CD14-positive monocyte (primary cell): ENCODE measurements at regions not wholly inside any gene's neighbourhood (a gene's known extent, or its start where the extent isn't known, plus 50 kb on each side); places are given as distances from the start of the nearest gene placed in this dataset.

Experiments used
- DNase-seq, 3 donors: peaks; one replicate each; pipeline ENCODE4 v3.0.0-alpha.2; 2011 to 2022
- H2AFZ ChIP-seq: 2 replicates; pipeline ENCODE4 v1.6.0; 2012; ENCODE audit warnings: mild to moderate bottlenecking, low read depth, low read length, inconsistent platforms; ENCODE audit not compliant: insufficient read depth, poor library complexity, severe bottlenecking
- H3K27ac ChIP-seq, 2 donors: 1 replicate in 1 of 2; 2 replicates in 1 of 2; pipeline ENCODE4 v1.5.1; 2012 to 2013; ENCODE audit warnings: low read length in 2 of 2, control low read depth in 1 of 2, inconsistent platforms in 1 of 2, low read depth in 1 of 2, mild to moderate bottlenecking in 1 of 2
- H3K27me3 ChIP-seq, 2 donors: one replicate each; pipeline versions ENCODE4 v1.6.0 to v1.6.1; 2011 to 2013; ENCODE audit warnings: low read length in 2 of 2; ENCODE audit not compliant: control insufficient read depth in 2 of 2, insufficient read depth in 2 of 2
- H3K36me3 ChIP-seq, 2 donors: replicated peaks in 1 of 2; 1 replicate in 1 of 2; 2 replicates in 1 of 2; pipeline versions ENCODE4 v1.5.1 to v1.6.1; 2012 to 2013; ENCODE audit warnings: low read length in 2 of 2, control low read depth in 1 of 2, inconsistent platforms in 1 of 2, mild to moderate bottlenecking in 1 of 2; ENCODE audit not compliant: insufficient read depth in 2 of 2, control insufficient read depth in 1 of 2
- H3K4me1 ChIP-seq, 2 donors: 1 replicate in 1 of 2; 2 replicates in 1 of 2; pipeline versions ENCODE4 v1.5.1 to v1.6.1; 2012 to 2013; ENCODE audit warnings: low read length in 2 of 2, control low read depth in 1 of 2, inconsistent platforms in 1 of 2, mild to moderate bottlenecking in 1 of 2, moderate library complexity in 1 of 2; ENCODE audit not compliant: insufficient read depth in 2 of 2, control insufficient read depth in 1 of 2
- H3K4me2 ChIP-seq: replicated peaks from 2 replicates; pipeline ENCODE3; 2012; ENCODE audit warnings: low read length, moderate library complexity, mild to moderate bottlenecking; ENCODE audit not compliant: poor library complexity, severe bottlenecking; ENCODE audit errors: extremely low read depth
- H3K4me3 ChIP-seq, 3 experiments: fragments of 200-600 bp in 1 of 3; sonication (generic) in 1 of 3; replicated peaks in 1 of 3; 1 replicate in 2 of 3; 2 replicates in 1 of 3; pipeline ENCODE4 v1.5.1; 2011 to 2013; ENCODE audit warnings: low read length in 3 of 3, mild to moderate bottlenecking in 3 of 3, control low read depth in 2 of 3, low read depth in 2 of 3, inconsistent platforms in 1 of 3, moderate library complexity in 1 of 3
- H3K79me2 ChIP-seq: 2 replicates; pipeline ENCODE4 v1.6.0; 2012; ENCODE audit warnings: mild to moderate bottlenecking, control low read depth, inconsistent platforms, low read length, moderate library complexity; ENCODE audit not compliant: insufficient read depth
- H3K9ac ChIP-seq: 2 replicates; pipeline ENCODE4 v1.6.0; 2017; ENCODE audit warnings: low read length, mild to moderate bottlenecking; ENCODE audit not compliant: insufficient read depth, poor library complexity, severe bottlenecking
- H3K9me3 ChIP-seq, 2 donors: replicated peaks in 1 of 2; 1 replicate in 1 of 2; 2 replicates in 1 of 2; pipeline versions ENCODE4 v1.5.1 to v1.6.1; 2012 to 2013; ENCODE audit warnings: low read length in 2 of 2, control low read depth in 1 of 2; ENCODE audit not compliant: control insufficient read depth in 1 of 2, insufficient read depth in 1 of 2
- H4K20me1 ChIP-seq: 2 replicates; pipeline ENCODE4 v1.6.0; 2012; ENCODE audit warnings: mild to moderate bottlenecking, low read length, control low read depth, moderate library complexity; ENCODE audit not compliant: insufficient read depth
- H3K27ac Mint-ChIP-seq, 7 donors: one replicate each; pipeline ENCODE4 v1.8.0; 2020; ENCODE audit warnings: mild to moderate bottlenecking in 7 of 7, mixed read lengths in 7 of 7, moderate library complexity in 6 of 7, inconsistent platforms in 2 of 7
- H3K27me3 Mint-ChIP-seq, 3 donors: one replicate each; pipeline ENCODE4 v1.8.0; 2021 to 2022; ENCODE audit warnings: low read depth in 3 of 3, mild to moderate bottlenecking in 3 of 3, mixed read lengths in 3 of 3, moderate library complexity in 3 of 3, inconsistent platforms in 1 of 3
- H3K36me3 Mint-ChIP-seq, 2 donors: one replicate each; pipeline ENCODE4 v1.8.0; 2020; ENCODE audit warnings: mixed read lengths in 2 of 2, inconsistent platforms in 1 of 2, mild to moderate bottlenecking in 1 of 2
- H3K4me1 Mint-ChIP-seq: one replicate; pipeline ENCODE4 v1.8.0; 2020; ENCODE audit warnings: mild to moderate bottlenecking, mixed read lengths
- H3K4me3 Mint-ChIP-seq, 2 donors: one replicate each; pipeline ENCODE4 v1.8.0; 2020; ENCODE audit warnings: mild to moderate bottlenecking in 2 of 2, mixed read lengths in 2 of 2, moderate library complexity in 1 of 2
- H3K9me3 Mint-ChIP-seq, 7 donors: one replicate each; pipeline ENCODE4 v1.8.0; 2020 to 2022; ENCODE audit warnings: mixed read lengths in 7 of 7, mild to moderate bottlenecking in 6 of 7, moderate library complexity in 6 of 7, inconsistent platforms in 2 of 7
- CTCF ChIP-seq: fragments of 200-600 bp; IDR thresholded peaks from one replicate; pipeline ENCODE4 v1.8.0; 2022; ENCODE audit warnings: antibody characterized with exemption, mild to moderate bottlenecking
- WGBS: methylation state at CpG from one replicate; pipeline ENCODE4 v1.1.5; 2013; ENCODE audit warnings: missing lambda C conversion rate; ENCODE audit not compliant: insufficient coverage; 5-methylcytosine and 5-hydroxymethylcytosine counted together
- intact Hi-C, 2 donors: fragments of 100-400 bp; cut with micrococcal nuclease; formaldehyde crosslinking; loops; one replicate each; pipeline versions ENCODE4 v1.15.0 to v1.15.1; 2023

- Mint-ChIP-seq H3K27ac (no peak overlapping the region), H3K9me3 (no peaks in the 10 kb centered on the region), H3K4me3 (no peak overlapping the region), H3K27me3 (peaks cover 0 to 3% (median 0%) of the 10 kb centered on the region in 3 donors), H3K4me1 (no peaks in the 10 kb centered on the region), H3K36me3 (no peaks in the 10 kb centered on the region)
- no peak overlapping the region for H3K4me3 ChIP-seq
- WGBS: 0% methylated on average over 1 of the region's 3 CpGs
- no peaks in the 10 kb centered on the region for H3K36me3 ChIP-seq
- no peak overlapping the region for H3K4me2 ChIP-seq
- intact Hi-C loops: no loop called here
- H3K79me2 ChIP-seq: no peaks in the 10 kb centered on the region
- no peaks in the 10 kb centered on the region for H3K27me3 ChIP-seq
- no peak for DNase-seq
- no peaks in the 10 kb centered on the region for H3K4me1 ChIP-seq
- no peaks in the 10 kb centered on the region for H3K9me3 ChIP-seq
- TF ChIP-seq CTCF: no peak
- H3K9ac ChIP-seq: no peak overlapping the region
- no peaks in the 10 kb centered on the region for H4K20me1 ChIP-seq
- H2AFZ ChIP-seq: no peak overlapping the region
- no peak overlapping the region for H3K27ac ChIP-seq
These were observed 140.0 kb downstream of the MBL2 start for GRCh38 chr10:52632591-52632990.

- H3K36me3 ChIP-seq: no peaks in the 10 kb centered on the region
- no peak overlapping the region for H3K27ac Mint-ChIP-seq
- no peaks in the 10 kb centered on the region for H3K36me3 Mint-ChIP-seq
- intact Hi-C loops: no loop called here
- H3K27me3 Mint-ChIP-seq: peaks cover 0 to 3% (median 0%) of the 10 kb centered on the region in 3 donors
- no peak for DNase-seq
- no peaks in the 10 kb centered on the region for H3K4me1 Mint-ChIP-seq
- H3K4me3 ChIP-seq: no peak overlapping the region
- no peak overlapping the region for H2AFZ ChIP-seq
- H3K79me2 ChIP-seq: no peaks in the 10 kb centered on the region
- TF ChIP-seq CTCF: no peak
- H3K4me2 ChIP-seq: no peak overlapping the region
- no peak overlapping the region for H3K4me3 Mint-ChIP-seq
- no peaks in the 10 kb centered on the region for H4K20me1 ChIP-seq
- H3K27ac ChIP-seq: no peak overlapping the region
- H3K9me3 ChIP-seq: no peaks in the 10 kb centered on the region
- H3K9ac ChIP-seq: no peak overlapping the region
- WGBS: no CpG with 5 or more reads among the region's 2 CpGs
- no peaks in the 10 kb centered on the region for H3K27me3 ChIP-seq
- H3K9me3 Mint-ChIP-seq: no peaks in the 10 kb centered on the region
- no peaks in the 10 kb centered on the region for H3K4me1 ChIP-seq
These were observed 139.3 kb downstream of the MBL2 start for GRCh38 chr10:52633266-52633665.
